ENCODE measurements at regions not wholly inside any gene's neighbourhood (a gene's known extent, or its start where the extent isn't known, plus 50 kb on each side); places are given as distances from the start of the nearest gene placed in this dataset.

DNA sequence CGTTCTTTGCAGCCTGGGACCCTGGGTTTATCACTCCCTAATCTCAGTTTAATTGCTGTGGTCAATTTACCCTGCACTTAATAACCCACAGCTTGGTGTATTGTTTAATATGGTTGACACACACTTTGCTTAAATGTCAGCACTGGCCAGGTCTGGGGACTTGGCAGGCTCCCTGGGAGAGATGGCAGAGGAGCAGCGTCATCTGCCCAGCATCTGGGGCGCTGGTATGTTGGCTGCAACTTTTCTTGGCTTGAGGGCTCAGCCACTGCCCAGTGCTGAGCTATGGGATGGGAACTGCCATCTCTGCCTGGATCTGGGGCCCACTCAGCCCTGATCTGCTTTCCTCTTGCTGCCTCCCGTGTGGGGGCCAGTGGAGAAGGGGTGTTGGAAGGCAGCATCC, 115.7 kb upstream of the IRX3 start:
- TF ChIP-seq, protein P1, sequence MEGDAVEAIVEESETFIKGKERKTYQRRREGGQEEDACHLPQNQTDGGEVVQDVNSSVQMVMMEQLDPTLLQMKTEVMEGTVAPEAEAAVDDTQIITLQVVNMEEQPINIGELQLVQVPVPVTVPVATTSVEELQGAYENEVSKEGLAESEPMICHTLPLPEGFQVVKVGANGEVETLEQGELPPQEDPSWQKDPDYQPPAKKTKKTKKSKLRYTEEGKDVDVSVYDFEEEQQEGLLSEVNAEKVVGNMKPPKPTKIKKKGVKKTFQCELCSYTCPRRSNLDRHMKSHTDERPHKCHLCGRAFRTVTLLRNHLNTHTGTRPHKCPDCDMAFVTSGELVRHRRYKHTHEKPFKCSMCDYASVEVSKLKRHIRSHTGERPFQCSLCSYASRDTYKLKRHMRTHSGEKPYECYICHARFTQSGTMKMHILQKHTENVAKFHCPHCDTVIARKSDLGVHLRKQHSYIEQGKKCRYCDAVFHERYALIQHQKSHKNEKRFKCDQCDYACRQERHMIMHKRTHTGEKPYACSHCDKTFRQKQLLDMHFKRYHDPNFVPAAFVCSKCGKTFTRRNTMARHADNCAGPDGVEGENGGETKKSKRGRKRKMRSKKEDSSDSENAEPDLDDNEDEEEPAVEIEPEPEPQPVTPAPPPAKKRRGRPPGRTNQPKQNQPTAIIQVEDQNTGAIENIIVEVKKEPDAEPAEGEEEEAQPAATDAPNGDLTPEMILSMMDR (IDR thresholded peaks at IDR 0.05): no peak
- no peak for TF ChIP-seq POLR2AphosphoS5 (IDR thresholded peaks at IDR 0.05; ENCODE audit: low read depth, low read length)
